Thyroid gland (tissue), 4 donors: ENCODE measurements at regions not wholly inside any gene's neighbourhood (a gene's known extent, or its start where the extent isn't known, plus 50 kb on each side); places are given as distances from the start of the nearest gene placed in this dataset.

Source experiments
- DNase-seq, 2 donors: peaks; one replicate each; pipeline ENCODE4 v3.0.0-alpha.2; 2019
- H3K27ac ChIP-seq, 3 donors: fragments of 200-600 bp; sonication (generic); 1 replicate in 2 of 3; 2 replicates in 1 of 3; pipeline ENCODE4 v1.5.1; 2016 to 2019; ENCODE audit warnings: mild to moderate bottlenecking in 1 of 3, moderate library complexity in 1 of 3
- H3K27me3 ChIP-seq: fragments of 200-600 bp; sonication (generic); one replicate; pipeline ENCODE4 v1.5.1; 2019
- H3K36me3 ChIP-seq, 2 donors: fragments of 200-600 bp; sonication (generic); one replicate each; pipeline ENCODE4 v1.5.1; 2016 to 2019
- H3K4me1 ChIP-seq, 2 donors: fragments of 200-600 bp; sonication (generic); one replicate each; pipeline ENCODE4 v1.5.1; 2017 to 2019
- H3K4me3 ChIP-seq, 3 donors: fragments of 200-600 bp; sonication (generic); replicated peaks in 1 of 3; 1 replicate in 2 of 3; 2 replicates in 1 of 3; pipeline ENCODE4 v1.5.1; 2016; ENCODE audit warnings: mild to moderate bottlenecking in 1 of 3
- H3K9me3 ChIP-seq: fragments of 200-600 bp; sonication (generic); one replicate; pipeline ENCODE4 v1.5.1; 2017
- POLR2A ChIP-seq, 2 donors: fragments of 450-650 bp; IDR thresholded peaks; one replicate each; pipeline ENCODE4 v1.6.1; 2017; ENCODE audit warnings: antibody characterized with exemption in 2 of 2, mild to moderate bottlenecking in 2 of 2, moderate library complexity in 1 of 2
- WGBS, 2 donors: methylation state at CpG; one replicate each; pipeline ENCODE4 v1.1.5; 2017; 5-methylcytosine and 5-hydroxymethylcytosine counted together
- intact Hi-C: fragments of 100-400 bp; cut with DNase I; formaldehyde crosslinking; loops from one replicate; pipeline ENCODE4 v1.15.1; 2023
- TF ChIP-seq, protein P1 (sequence below), 6 experiments: fragments of 200-600 bp in 3 of 6; fragments of 450-650 bp in 3 of 6; sonication (generic) in 3 of 6; IDR thresholded peaks; one replicate each; pipeline ENCODE4 v1.5.1; 2016 to 2019; ENCODE audit warnings: antibody characterized with exemption in 6 of 6, mild to moderate bottlenecking in 2 of 6, inconsistent platforms in 1 of 6, moderate library complexity in 1 of 6

DNA sequence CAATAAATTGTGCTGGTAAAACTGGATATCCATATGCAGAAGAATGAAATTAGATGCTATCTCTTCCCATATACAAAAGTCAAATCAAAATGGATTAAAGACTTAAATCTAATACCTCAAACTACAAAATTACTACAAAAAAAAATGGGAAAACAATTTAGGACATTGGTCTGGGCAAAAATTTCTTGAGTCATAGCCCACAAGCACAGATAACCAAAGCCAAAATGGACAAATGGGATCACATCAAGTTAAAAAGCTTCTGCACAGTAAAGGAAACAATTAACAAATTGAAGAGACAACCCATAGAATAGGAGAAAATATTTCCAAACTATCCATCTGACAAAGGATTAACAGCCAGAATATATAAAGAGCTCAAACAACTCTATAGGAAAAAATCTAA is 264.6 kb downstream of the NUAK1 start:
- TF ChIP-seq, protein P1, sequence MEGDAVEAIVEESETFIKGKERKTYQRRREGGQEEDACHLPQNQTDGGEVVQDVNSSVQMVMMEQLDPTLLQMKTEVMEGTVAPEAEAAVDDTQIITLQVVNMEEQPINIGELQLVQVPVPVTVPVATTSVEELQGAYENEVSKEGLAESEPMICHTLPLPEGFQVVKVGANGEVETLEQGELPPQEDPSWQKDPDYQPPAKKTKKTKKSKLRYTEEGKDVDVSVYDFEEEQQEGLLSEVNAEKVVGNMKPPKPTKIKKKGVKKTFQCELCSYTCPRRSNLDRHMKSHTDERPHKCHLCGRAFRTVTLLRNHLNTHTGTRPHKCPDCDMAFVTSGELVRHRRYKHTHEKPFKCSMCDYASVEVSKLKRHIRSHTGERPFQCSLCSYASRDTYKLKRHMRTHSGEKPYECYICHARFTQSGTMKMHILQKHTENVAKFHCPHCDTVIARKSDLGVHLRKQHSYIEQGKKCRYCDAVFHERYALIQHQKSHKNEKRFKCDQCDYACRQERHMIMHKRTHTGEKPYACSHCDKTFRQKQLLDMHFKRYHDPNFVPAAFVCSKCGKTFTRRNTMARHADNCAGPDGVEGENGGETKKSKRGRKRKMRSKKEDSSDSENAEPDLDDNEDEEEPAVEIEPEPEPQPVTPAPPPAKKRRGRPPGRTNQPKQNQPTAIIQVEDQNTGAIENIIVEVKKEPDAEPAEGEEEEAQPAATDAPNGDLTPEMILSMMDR (IDR thresholded peaks at IDR 0.05), result no peak
- TF ChIP-seq POLR2A (IDR thresholded peaks at IDR 0.05), result no peak
- Histone ChIP-seq H3K4me1 (no peaks in the 10 kb centered on the region), H3K4me3 (no peak overlapping the region), H3K27ac (no peak overlapping the region), H3K27me3 (no peaks in the 10 kb centered on the region), H3K9me3 (no peaks in the 10 kb centered on the region), H3K36me3 (no peaks in the 10 kb centered on the region)
- no peak for DNase-seq
- intact Hi-C loops, result no loop called here

DNA sequence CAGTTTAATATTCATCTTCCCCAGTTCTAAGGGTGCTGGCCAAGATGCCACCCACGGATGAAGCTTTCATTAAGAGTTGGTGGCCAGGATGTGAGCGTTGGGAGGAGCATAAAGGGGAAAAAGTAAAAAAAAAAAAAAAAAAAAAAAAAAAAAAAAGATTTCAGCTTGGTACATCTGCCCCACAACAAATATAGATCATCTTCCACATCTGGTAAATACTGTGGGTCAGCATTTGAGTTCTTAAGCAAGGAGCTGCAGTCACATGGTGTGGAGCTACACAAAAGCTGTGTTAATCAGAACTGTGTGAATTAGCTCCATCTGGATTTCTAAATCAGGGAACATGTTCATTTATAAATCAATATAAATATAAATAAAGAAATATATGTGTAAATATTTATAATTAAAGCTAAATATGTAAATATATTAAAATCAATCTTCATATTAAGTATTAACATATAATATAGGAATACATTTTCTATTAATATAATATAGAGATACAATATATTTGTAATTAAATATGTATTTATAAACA is 262.3 kb downstream of the NUAK1 start:
- Histone ChIP-seq H3K4me3 (no peak overlapping the region), H3K9me3 (no peaks in the 10 kb centered on the region), H3K27ac (no peak overlapping the region), H3K27me3 (no peaks in the 10 kb centered on the region), H3K36me3 (no peaks in the 10 kb centered on the region), H3K4me1 (no peaks in the 10 kb centered on the region)
- intact Hi-C loops, result no loop called here
- WGBS, 2 donors, result 62% methylated on average over 2 of the region's 2 CpGs
- TF ChIP-seq POLR2A (IDR thresholded peaks at IDR 0.05), result no peak
- TF ChIP-seq, protein P1 (IDR thresholded peaks at IDR 0.05), result no peak
- no peak for DNase-seq

DNA sequence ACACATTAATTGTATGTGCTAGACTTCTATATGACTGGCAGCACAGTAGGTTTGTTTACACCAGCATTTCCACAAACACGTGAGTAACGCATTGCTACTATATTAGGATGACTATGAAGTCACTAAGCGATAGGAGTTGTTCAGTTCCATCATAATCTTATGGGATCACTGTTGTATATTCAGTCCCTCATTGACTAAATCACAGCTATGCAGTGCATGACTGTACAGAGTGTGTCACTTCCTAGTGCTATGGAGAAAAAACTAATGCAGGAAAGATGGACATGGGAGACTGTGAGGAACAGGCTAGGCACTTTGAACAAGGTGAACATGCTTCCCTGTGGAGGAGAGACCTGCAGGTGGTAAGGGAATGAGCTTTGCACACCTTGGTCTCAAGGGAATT is 259.8 kb downstream of the NUAK1 start:
- H3K4me3 ChIP-seq, result no peak overlapping the region
- no peaks in the 10 kb centered on the region for H3K27me3 ChIP-seq
- no peak for DNase-seq
- H3K36me3 ChIP-seq, result no peaks in the 10 kb centered on the region
- H3K27ac ChIP-seq, result no peak overlapping the region
- intact Hi-C loops, result no loop called here
- no peaks in the 10 kb centered on the region for H3K4me1 ChIP-seq
- no peak for TF ChIP-seq POLR2A (IDR thresholded peaks at IDR 0.05)
- TF ChIP-seq, protein P1 (IDR thresholded peaks at IDR 0.05), result no peak
- 94 to 100% methylated on average over 3 of the region's 3 CpGs for WGBS, 2 donors
- H3K9me3 ChIP-seq, result no peaks in the 10 kb centered on the region

DNA sequence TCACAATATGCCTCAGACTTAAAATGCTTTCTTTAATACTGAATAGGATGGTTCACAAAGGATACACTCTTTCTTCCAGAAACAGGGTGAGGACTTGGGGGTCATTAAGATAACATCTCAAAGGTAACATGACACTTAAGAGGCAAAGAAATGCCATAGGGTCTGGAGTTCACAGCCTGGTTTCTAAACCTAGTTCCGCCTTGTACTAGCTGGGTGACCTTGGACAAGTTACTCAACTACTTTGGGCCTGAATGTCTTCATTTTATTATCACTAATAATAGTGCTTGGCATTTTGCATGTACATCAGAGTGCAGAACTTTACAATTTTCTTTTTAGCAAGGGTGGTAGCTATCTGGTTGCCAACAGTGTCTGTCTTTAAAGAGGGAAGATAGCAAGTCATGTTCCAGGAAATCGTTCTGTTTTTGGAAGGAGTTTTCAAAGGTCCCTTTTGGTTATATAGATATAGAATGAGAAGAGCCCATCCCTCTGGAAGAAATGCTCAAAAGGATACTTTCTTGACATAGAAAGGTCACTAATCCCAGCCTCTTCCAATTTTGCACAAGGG is 257.8 kb downstream of the NUAK1 start:
- 65 to 93% methylated on average over 2 of the region's 2 CpGs for WGBS, 2 donors
- no peak overlapping the region for H3K4me3 ChIP-seq
- no peaks in the 10 kb centered on the region for H3K4me1 ChIP-seq
- H3K36me3 ChIP-seq, result no peaks in the 10 kb centered on the region
- no peak for TF ChIP-seq POLR2A (IDR thresholded peaks at IDR 0.05)
- TF ChIP-seq, protein P1 (IDR thresholded peaks at IDR 0.05), result no peak
- no peak for DNase-seq
- no peaks in the 10 kb centered on the region for H3K9me3 ChIP-seq
- H3K27me3 ChIP-seq, result no peaks in the 10 kb centered on the region
- intact Hi-C loops, result no loop called here
- no peak overlapping the region for H3K27ac ChIP-seq

DNA sequence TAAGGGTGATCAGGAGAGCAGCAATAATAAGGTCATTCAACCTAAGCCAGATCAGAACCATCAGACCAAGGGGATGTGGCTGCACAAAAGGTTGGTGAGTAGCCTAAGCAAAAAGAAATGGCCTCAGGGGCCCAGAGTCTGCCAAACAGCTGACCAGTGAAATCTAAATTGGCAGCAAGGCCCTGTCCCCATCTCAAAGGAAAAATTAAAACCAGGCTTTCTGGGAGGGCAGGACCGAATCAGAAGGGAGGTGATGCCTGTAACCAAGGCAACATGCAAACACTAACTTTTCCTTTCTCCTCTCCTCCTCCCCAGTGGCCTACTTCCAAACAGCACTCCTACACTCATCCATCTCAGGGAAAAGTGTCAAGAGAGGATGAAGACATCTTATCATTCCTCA is 256.4 kb downstream of the NUAK1 start:
- intact Hi-C loops, result no loop called here
- Histone ChIP-seq H3K36me3 (no peaks in the 10 kb centered on the region), H3K4me3 (no peak overlapping the region), H3K27me3 (no peaks in the 10 kb centered on the region), H3K27ac (no peak overlapping the region), H3K9me3 (no peaks in the 10 kb centered on the region), H3K4me1 (no peaks in the 10 kb centered on the region)
- no peak for DNase-seq
- no peak for TF ChIP-seq POLR2A (IDR thresholded peaks at IDR 0.05)
- TF ChIP-seq, protein P1 (IDR thresholded peaks at IDR 0.05), result no peak
- 56 to 63% methylated on average over 1 of the region's 1 CpG for WGBS, 2 donors
